ENCODE measurements at regions not wholly inside any gene's neighbourhood (a gene's known extent, or its start where the extent isn't known, plus 50 kb on each side); places are given as distances from the start of the nearest gene placed in this dataset.

DNA sequence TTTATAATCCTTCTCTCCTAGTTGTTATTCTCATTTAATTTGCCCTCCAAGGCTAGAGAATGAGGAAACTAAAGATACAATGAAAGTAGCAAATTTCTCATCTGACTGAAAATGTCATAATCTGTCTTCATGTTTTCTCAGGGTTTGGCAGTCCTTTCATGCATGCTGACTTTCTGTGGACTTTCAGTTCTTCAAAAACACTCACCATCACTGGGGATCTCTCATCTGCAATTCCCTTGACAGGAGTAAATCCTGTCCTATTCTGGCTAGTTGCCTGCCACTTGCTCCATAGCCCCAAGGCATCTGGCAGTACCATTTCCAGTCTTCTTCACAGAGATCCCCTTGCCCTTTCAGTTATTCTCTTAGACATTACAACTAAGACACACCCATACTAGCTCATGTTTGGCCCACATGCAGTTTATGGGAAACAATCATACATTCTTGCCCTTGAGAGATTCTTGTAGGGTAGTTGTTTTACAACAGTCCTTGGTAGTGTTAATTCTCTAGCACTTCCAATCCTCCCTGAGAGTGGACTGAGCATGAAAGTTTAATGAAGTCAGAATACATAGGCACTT is 449.7 kb upstream of the KLHL4 start:
- TF ChIP-seq, protein P1, sequence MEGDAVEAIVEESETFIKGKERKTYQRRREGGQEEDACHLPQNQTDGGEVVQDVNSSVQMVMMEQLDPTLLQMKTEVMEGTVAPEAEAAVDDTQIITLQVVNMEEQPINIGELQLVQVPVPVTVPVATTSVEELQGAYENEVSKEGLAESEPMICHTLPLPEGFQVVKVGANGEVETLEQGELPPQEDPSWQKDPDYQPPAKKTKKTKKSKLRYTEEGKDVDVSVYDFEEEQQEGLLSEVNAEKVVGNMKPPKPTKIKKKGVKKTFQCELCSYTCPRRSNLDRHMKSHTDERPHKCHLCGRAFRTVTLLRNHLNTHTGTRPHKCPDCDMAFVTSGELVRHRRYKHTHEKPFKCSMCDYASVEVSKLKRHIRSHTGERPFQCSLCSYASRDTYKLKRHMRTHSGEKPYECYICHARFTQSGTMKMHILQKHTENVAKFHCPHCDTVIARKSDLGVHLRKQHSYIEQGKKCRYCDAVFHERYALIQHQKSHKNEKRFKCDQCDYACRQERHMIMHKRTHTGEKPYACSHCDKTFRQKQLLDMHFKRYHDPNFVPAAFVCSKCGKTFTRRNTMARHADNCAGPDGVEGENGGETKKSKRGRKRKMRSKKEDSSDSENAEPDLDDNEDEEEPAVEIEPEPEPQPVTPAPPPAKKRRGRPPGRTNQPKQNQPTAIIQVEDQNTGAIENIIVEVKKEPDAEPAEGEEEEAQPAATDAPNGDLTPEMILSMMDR (IDR thresholded peaks at IDR 0.05): no peak
- no peak for TF ChIP-seq POLR2A (IDR thresholded peaks at IDR 0.05)
- TF ChIP-seq POLR2AphosphoS5 (IDR thresholded peaks at IDR 0.05): no peak

All from breast epithelium (tissue), 3 donors.